Hematopoietic multipotent progenitor cell treated with erythropoietin and hydrocortisone succinate and interleukin-3 and kit ligand, for 17 days (in vitro differentiated cells): ENCODE measurements at regions not wholly inside any gene's neighbourhood (a gene's known extent, or its start where the extent isn't known, plus 50 kb on each side); places are given as distances from the start of the nearest gene placed in this dataset.
A peak's percentile ranks its signal among the peaks of the same experiment; 100 is the strongest.

ENCODE experiments used
- DNase-seq: peaks from one replicate; pipeline ENCODE4 v3.0.0-alpha.2; 2015; ENCODE audit warnings: low spot score

- no peak for DNase-seq
Measured at GRCh38 chr14:89626233-89626806, 209.3 kb upstream of the FOXN3 start.

GRCh38 chr14:89625731-89626232, 208.7 kb upstream of the FOXN3 start:
- DNase-seq = no peak

- no peak for DNase-seq
Measured at GRCh38 chr14:89625244-89625713, 208.2 kb upstream of the FOXN3 start.

GRCh38 chr14:89624500-89625156, 207.6 kb upstream of the FOXN3 start:
- DNase-seq = no peak

GRCh38 chr14:89621791-89622638, 205.0 kb upstream of the FOXN3 start:
- no peak for DNase-seq

GRCh38 chr14:89621009-89621421, 204.0 kb upstream of the FOXN3 start:
- DNase-seq = no peak

GRCh38 chr14:89620436-89620835, 203.4 kb upstream of the FOXN3 start:
- DNase-seq = no peak

GRCh38 chr14:89619596-89619995, 202.6 kb upstream of the FOXN3 start:
- DNase-seq = no peak

GRCh38 chr14:89618811-89619551, 201.9 kb upstream of the FOXN3 start:
- DNase-seq = no peak

GRCh38 chr14:89618330-89618708, 201.3 kb upstream of the FOXN3 start:
- peak; percentile 7 for DNase-seq

GRCh38 chr14:89617481-89618329, 200.7 kb upstream of the FOXN3 start:
- peak; percentile 9 for DNase-seq

GRCh38 chr14:89616852-89617341, 199.9 kb upstream of the FOXN3 start:
- DNase-seq = no peak

- no peak for DNase-seq
Measured at GRCh38 chr14:89616425-89616824, 199.4 kb upstream of the FOXN3 start.

GRCh38 chr14:89615421-89615820, 198.4 kb upstream of the FOXN3 start:
- no peak for DNase-seq

- no peak for DNase-seq
Measured at GRCh38 chr14:89614009-89614691, 197.1 kb upstream of the FOXN3 start.

GRCh38 chr14:89613260-89614008, 196.4 kb upstream of the FOXN3 start:
- DNase-seq = no peak

GRCh38 chr14:89609500-89610100, 192.6 kb upstream of the FOXN3 start:
- no peak for DNase-seq

- DNase-seq = no peak
Measured at GRCh38 chr14:89607453-89607852, 190.4 kb upstream of the FOXN3 start.

- no peak for DNase-seq
Measured at GRCh38 chr14:89603938-89604480, 187.0 kb upstream of the FOXN3 start.
